LNCaP clone FGC (cell line): ENCODE measurements at regions not wholly inside any gene's neighbourhood (a gene's known extent, or its start where the extent isn't known, plus 50 kb on each side); places are given as distances from the start of the nearest gene placed in this dataset.

Source experiments
- DNase-seq: peaks from one replicate; pipeline ENCODE4 v3.0.0-alpha.2; 2011; ENCODE audit warnings: low read depth
- H3K4me3 ChIP-seq: 2 replicates; pipeline ENCODE4 v1.5.1; 2011; ENCODE audit warnings: mild to moderate bottlenecking, low read depth, low read length, control low read depth
- CTCF ChIP-seq: IDR thresholded peaks from 2 replicates; pipeline ENCODE4 v1.5.1; 2012; ENCODE audit warnings: mild to moderate bottlenecking; ENCODE audit not compliant: control insufficient read depth, insufficient read depth; ENCODE audit errors: extremely low read depth

GRCh38 chr20:48463096-48463720, 364.6 kb downstream of the PREX1 start:
- TF ChIP-seq CTCF: no peak
- no peak for DNase-seq
- no peak overlapping the region for H3K4me3 ChIP-seq

GRCh38 chr20:48461735-48462119, 366.1 kb downstream of the PREX1 start:
- no peak for DNase-seq
- no peak for TF ChIP-seq CTCF
- no peak overlapping the region for H3K4me3 ChIP-seq

- no peak for TF ChIP-seq CTCF
- DNase-seq: no peak
- H3K4me3 ChIP-seq: no peak overlapping the region
Observed at GRCh38 chr20:48461091-48461734, 366.6 kb downstream of the PREX1 start.

- DNase-seq: no peak
- H3K4me3 ChIP-seq: no peak overlapping the region
- TF ChIP-seq CTCF: no peak
Observed at GRCh38 chr20:48460681-48461080, 367.1 kb downstream of the PREX1 start.

GRCh38 chr20:48459722-48460395, 367.9 kb downstream of the PREX1 start:
- DNase-seq: no peak
- no peak for TF ChIP-seq CTCF
- no peak overlapping the region for H3K4me3 ChIP-seq

GRCh38 chr20:48458601-48459385, 369.0 kb downstream of the PREX1 start:
- no peak overlapping the region for H3K4me3 ChIP-seq
- TF ChIP-seq CTCF: no peak
- no peak for DNase-seq
